Activated CD8-positive, alpha-beta memory T cell treated with anti-CD3 and anti-CD28 coated beads for 4 hours (primary cell): ENCODE measurements at regions not wholly inside any gene's neighbourhood (a gene's known extent, or its start where the extent isn't known, plus 50 kb on each side); places are given as distances from the start of the nearest gene placed in this dataset.

Experiments used
- DNase-seq, 2 donors: peaks; one replicate each; pipeline ENCODE4 v3.0.0-alpha.2; 2020; ENCODE audit warnings: low read depth in 2 of 2

DNA sequence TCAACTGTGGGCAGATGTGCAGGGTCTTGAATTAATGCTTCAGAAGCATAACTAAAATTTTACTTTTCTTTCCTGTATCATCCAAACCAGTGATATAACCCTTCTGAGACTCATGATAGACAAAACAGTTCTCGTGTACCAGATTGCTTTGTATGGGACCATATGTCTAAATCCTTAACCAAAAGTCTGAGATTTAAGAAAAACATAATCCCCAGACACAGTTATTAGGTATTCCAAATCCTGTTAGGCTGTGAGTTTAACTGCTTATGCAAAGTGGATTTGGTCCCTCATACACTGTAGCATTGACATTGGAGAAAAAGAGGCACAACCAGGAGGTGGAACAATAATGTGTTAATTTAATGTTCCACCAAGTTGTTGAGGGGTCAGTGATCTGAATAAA lies 235.0 kb downstream of the PMAIP1 start:
- no peak for DNase-seq

DNA sequence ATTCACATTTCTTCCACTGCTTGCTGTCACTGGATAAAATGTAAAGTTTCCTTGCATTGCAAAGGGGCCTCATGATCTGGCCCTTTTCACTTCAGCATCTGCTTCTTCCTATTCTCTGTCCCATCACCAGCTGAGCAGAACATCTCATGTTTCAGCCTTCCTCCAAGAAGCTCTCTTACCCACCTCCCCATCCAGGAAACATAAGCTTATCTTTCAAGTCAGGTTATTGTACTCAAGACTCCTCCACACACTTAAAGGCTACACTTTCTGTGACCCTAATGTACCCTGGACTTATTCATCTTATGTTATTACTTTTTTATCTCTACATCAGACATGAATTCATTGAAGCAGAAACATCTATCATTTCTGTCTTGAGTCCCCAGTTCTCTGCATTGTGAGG lies 230.5 kb downstream of the PMAIP1 start:
- no peak for DNase-seq

DNA sequence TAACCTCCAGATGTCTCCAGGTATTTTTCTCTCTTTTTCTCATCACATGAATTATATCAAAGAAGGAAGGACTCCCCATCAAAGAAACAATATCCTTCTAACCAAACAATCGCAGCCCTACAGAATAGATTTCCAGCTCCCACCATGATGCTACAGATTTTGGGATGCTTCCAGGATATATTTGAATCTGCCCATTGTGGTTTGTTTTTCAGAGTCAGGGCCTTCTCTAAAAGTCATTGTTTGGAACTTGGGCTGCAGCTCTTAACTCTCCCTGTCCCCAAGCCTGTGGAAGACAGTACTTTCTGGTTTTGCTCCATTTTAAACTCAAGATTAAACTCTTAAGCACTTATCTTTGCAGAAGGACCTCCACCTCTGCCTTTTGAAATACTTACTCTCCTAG lies 223.2 kb downstream of the PMAIP1 start:
- no peak for DNase-seq

DNA sequence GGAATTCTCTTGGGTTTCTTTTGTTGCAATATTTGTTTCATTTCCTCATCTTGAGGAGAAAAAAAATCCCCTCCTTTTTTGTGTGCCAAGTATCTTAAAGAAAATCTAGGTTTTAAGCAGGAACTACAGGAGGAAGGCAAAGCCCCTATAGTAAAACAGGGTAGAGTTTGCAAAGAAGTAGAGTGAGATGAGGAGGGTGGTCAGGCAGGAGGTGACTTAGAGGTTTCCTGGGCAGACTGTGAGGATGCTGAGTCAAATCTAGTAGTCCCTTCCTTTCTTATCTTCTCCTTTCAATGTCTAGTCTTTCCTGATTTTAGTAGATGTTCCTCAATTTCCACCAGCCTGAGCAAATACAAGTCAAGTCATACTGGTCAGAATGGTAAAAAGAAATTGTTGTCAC lies 222.5 kb downstream of the PMAIP1 start:
- DNase-seq: no peak

DNA sequence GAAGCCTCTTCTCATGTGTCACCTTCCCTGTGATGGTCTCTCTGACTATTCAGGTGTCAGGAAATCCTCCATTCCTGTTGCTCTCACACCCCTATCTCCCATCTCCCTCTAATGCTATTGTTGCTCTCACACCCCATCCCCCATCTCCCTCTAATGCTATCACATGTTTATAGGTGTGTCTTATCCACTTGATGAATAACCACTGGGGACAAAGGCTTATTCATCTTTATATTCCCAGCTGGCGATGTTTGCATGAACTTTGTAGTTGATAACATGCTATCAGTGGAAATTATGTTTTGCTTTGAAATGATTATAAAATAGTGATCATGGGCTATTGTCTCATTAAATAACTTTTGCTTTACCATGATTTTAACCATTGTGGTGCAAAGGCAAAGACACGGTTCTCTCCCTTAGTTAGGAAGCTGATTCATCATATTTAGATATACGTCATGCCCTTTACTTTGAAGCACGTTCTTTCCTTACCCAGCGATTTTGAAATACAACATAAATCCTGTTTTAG lies 220.5 kb downstream of the PMAIP1 start:
- no peak for DNase-seq

DNA sequence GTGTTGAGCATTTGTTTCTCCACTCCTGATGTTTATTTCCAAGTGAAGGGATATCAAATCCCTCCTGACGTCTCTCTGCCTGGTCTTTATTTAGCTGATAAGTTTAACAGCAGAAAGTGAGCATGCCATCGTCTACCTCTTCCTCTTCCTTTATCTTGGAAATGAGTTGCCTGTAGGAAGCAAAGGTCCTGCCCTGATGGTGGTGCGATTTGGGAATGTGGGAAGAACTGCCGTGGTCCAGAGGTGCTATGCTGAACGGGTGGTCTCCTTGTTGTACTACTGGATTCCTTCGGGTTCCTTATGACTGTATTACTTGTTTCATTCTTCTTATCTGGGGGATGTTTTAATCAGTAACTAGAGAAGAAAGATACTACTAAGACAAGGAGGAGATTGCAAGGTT lies 217.5 kb downstream of the PMAIP1 start:
- DNase-seq: no peak

DNA sequence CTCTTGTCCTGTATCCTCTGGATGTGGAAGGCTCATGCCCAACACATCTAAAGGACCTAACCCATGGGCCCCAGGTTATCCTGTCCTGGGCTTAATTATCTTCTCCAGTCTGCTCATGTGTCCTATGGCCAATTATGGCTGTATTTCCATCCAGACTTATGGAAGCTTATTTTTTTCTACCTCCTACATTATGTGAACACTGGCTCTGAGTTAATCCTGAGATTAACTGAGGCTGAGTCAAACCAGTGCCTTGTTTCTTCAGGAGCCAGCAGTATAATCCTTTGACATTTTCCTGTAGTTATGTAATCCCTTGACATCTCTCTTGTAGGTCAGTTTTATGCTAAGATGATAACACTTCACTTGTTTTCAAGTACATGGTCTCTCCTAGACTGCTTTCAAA lies 213.6 kb downstream of the PMAIP1 start:
- DNase-seq: no peak

DNA sequence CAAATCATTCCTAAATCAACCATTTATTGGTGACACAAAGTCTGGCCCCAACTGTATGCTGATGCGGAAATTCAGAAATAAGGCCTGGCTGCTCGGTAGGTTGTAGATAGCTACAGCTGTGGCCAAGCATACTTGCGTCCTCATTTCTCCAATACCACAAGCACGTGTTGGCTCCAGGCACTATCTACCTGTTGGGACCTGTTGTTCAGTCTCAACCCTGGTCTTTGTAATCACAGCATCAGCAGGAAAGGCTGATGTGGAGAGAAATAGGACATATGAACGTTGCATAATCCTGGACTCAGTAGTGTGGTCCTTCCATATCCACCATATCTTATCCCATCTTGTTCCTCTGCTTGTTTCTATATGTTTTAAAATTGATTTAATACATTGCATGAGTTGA lies 212.6 kb downstream of the PMAIP1 start:
- no peak for DNase-seq

DNA sequence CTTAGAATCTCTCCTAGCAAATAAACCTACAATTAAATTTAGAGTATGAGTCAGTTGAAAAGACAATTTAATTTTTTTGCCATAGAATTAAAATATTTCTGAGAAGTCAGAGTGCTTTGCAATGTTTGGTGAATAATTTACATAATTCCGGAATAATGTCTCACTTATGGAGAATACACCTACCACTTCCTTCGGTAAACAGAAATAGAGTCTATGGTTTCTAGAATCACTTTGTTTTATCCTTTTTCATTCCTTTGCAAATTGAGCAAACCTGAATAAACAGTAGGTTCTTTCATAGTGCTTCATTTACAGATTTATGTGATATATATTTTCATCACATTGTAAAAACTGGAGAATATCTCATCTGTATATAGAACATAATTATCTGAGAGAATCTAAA lies 211.7 kb downstream of the PMAIP1 start:
- DNase-seq: no peak

DNA sequence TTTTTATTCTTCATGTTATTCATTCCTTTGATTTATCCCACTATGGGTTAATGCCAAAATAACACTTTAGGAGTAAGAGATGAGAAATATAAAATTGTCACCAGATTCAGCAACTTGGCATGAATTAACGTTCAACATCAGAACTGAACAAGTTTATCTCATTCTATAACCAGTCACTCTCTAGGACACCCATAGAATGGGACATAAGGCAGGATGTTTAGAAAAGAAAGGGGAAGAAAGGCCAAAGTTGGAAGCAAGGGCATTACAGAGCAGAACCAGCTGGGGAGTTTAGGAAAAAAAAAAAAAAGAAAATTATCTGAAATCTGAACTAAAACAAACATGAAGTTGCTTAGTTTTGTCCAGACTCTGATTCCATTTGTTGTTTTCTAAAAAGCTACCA lies 211.0 kb downstream of the PMAIP1 start:
- no peak for DNase-seq

DNA sequence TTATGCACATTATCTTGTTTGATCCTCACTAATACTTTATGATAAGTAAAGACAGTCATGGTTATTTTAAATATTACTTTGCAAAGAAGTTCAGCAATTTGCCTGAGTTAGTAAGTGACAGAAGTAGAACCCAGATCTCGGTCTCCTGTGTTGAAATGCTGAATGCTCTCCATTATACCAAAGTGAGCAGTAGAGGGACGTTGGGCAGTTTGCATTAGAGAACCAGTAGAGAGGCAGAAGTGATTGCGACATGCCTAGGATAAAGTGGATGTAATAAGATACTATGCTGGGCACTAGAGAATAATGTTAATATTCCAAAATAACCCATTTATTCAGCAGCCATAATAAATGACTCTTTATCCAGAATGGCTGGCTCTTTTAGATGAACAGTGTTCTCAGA lies 201.0 kb downstream of the PMAIP1 start:
- no peak for DNase-seq

DNA sequence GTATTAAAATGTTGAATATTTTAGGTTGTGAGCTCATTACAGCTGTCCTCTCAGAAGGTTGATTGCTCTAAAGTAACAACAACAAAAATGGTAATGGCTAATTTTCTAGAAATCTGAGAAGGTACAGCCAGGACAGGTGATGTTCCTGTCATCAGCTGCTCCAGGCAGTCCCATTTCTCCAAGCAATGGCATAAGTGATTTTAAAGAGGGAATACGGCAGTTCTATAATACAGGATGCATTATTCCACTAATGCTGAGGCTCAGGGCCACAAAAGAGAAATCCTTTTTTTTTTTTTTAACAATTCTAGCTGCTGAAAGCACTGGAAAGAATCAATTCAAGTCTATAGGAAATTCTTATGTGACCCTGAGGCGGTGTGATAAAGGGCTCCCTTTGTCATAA lies 199.9 kb downstream of the PMAIP1 start:
- no peak for DNase-seq

GRCh38 chr18:60096428-60096827 lies 196.6 kb downstream of the PMAIP1 start:
- DNase-seq: no peak

- DNase-seq: no peak
These were observed 192.3 kb downstream of the PMAIP1 start for GRCh38 chr18:60092073-60092472.

GRCh38 chr18:60090170-60090569 lies 190.4 kb downstream of the PMAIP1 start:
- no peak for DNase-seq

DNA sequence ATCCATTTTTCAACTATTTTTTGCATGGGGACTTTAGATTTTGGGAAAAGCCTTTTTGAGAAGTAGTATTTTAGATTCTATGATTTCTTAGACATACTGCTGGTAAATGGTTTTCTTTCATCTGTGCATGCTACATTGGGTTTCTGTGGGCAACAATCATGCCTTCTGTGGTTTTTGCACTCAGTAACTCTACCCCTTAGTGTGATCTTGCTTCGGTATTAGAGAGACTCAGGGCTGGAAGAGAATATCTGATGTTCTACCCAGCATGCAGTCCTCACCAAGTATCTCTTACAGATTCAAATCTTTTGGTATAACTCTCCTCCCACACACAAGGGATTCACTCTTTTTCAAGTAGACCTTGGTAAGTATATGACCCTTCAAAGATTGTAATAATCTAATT lies 183.0 kb downstream of the PMAIP1 start:
- DNase-seq: no peak

DNA sequence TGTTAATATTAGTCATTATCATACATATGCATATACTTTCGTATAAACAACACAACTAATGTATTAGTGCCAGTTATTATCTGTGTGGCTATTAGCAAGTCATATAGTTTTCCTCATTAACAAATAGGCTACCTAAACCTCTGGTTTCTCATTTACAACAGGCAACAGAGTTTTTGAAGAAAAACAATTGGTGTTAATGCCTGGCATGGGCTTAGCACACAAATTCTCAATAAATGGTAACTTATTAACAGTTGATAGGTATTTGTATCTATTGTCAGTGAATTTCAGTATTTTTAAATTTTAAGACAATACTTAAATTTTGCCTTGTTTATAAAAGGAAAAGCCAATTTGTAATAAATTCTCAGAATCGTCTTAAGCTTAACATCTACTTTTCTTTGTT lies 182.5 kb downstream of the PMAIP1 start:
- DNase-seq: no peak

DNA sequence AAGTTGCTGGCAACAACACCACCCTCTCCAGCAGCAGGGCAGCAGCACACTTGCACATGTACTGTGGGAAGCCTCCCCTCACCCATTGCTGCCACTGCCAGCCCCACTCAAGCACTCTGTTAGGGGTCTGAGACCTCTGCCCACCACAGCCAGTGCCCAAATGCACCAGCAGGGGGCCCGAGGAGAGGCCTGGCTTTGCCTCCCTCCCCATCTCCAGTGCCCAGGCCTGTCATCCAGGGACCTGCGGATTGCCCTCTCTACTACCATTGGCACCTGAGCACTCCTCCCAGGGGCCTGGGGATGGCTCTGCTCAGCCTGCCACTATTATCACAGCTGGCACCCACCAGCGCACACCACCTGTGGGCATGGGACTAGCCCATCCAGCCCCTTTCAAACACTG lies 175.7 kb downstream of the PMAIP1 start:
- DNase-seq: no peak

- DNase-seq: no peak
These were observed 170.8 kb downstream of the PMAIP1 start for GRCh38 chr18:60070631-60071030.

DNA sequence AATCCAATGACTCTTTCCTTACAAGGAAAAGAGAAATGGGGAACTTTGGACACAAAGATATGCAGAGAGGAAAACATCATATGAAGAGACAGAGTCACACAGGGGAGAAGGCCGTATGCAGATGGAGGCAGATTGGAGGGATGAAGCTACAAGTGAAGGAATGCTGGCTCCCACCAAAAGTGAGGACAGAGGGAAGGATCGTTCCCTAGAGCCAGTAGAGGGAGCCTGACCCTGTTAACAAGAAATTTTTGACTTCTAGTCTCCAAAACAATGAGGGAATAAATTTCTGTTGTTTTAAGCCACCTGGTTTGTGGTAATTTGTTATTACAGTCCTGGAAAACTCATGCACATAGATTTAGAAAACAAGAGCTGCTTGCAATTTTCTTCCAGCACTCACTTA lies 169.3 kb downstream of the PMAIP1 start:
- DNase-seq: no peak

GRCh38 chr18:60067426-60068210 lies 167.8 kb downstream of the PMAIP1 start:
- DNase-seq: no peak

GRCh38 chr18:60066219-60066975 lies 166.6 kb downstream of the PMAIP1 start:
- DNase-seq: no peak

DNA sequence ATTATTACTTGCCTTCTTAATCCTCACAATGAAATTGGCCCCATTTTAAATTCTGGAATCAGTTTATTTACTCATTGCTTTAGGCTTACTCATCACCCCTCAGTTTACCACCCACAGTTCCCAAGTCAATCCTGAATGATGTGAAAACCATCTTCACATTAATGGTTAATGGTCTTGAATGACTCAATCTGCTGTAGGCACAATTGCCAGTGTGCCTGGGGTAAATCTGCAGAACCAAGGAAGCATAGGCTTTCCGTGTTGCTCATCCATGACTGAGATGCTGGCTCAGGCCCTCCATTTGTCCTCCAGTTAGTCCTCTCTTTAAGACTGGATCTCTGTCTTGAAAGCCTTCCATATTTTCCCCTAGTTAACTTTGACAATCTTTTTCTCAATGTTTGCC lies 164.5 kb downstream of the PMAIP1 start:
- no peak for DNase-seq
